Endodermal cell (in vitro differentiated cells): ENCODE measurements at regions not wholly inside any gene's neighbourhood (a gene's known extent, or its start where the extent isn't known, plus 50 kb on each side); places are given as distances from the start of the nearest gene placed in this dataset.
"Not testable (repeated sequence)": the region's sequence is repeated elsewhere in the genome, so short reads cannot be mapped to it uniquely, and the experiment has no call there.

Experiments used
- DNase-seq: peaks from one replicate; pipeline ENCODE4 v3.0.0-alpha.2; 2017
- H3K27ac ChIP-seq: 2 replicates; pipeline ENCODE4 v1.5.1; 2013; ENCODE audit warnings: mild to moderate bottlenecking, low read depth, low read length, moderate library complexity
- H3K27me3 ChIP-seq: 2 replicates; pipeline ENCODE4 v1.6.1; 2013; ENCODE audit warnings: mild to moderate bottlenecking, low read length, moderate library complexity; ENCODE audit not compliant: insufficient read depth, control insufficient read depth, poor library complexity, severe bottlenecking
- H3K36me3 ChIP-seq: 2 replicates; pipeline ENCODE4 v1.7.0; 2013; ENCODE audit warnings: mild to moderate bottlenecking, low read length, moderate library complexity; ENCODE audit not compliant: control insufficient read depth, insufficient read depth
- H3K4me1 ChIP-seq: one replicate; pipeline ENCODE4 v1.7.0; 2013; ENCODE audit warnings: low read length; ENCODE audit not compliant: control insufficient read depth, insufficient read depth
- H3K4me3 ChIP-seq: 2 replicates; pipeline ENCODE4 v1.5.1; 2013; ENCODE audit warnings: mild to moderate bottlenecking, low read length, moderate library complexity
- H3K9ac ChIP-seq: 2 replicates; pipeline ENCODE4 v1.6.1; 2013; ENCODE audit warnings: mild to moderate bottlenecking, low read length, moderate library complexity; ENCODE audit not compliant: poor library complexity, severe bottlenecking; ENCODE audit errors: extremely low read depth
- H3K9me3 ChIP-seq: 2 replicates; pipeline ENCODE4 v1.6.1; 2013; ENCODE audit warnings: mild to moderate bottlenecking, low read length, moderate library complexity; ENCODE audit not compliant: control insufficient read depth
- H3K27ac Mint-ChIP-seq: 2 replicates; pipeline ENCODE4 v1.8.0; 2020; ENCODE audit warnings: mixed read lengths
- H3K27me3 Mint-ChIP-seq: 2 replicates; pipeline ENCODE4 v1.8.0; 2021; ENCODE audit warnings: mild to moderate bottlenecking, mixed read lengths; ENCODE audit not compliant: insufficient read depth
- H3K36me3 Mint-ChIP-seq: 2 replicates; pipeline ENCODE4 v1.8.0; 2020; ENCODE audit warnings: low read depth, mixed read lengths
- H3K4me1 Mint-ChIP-seq: 2 replicates; pipeline ENCODE4 v1.8.0; 2020; ENCODE audit warnings: mixed read lengths
- H3K4me3 Mint-ChIP-seq: 2 replicates; pipeline ENCODE4 v1.8.0; 2020; ENCODE audit warnings: mild to moderate bottlenecking, moderate library complexity, mixed read lengths
- H3K9me3 Mint-ChIP-seq: 2 replicates; pipeline ENCODE4 v1.8.0; 2020; ENCODE audit warnings: mild to moderate bottlenecking, mixed read lengths
- CTCF ChIP-seq: fragments of 200-600 bp; sonication (generic); conservative IDR thresholded peaks from 2 replicates; pipeline ENCODE4 v1.5.0; 2021; ENCODE audit warnings: antibody characterized with exemption, mild to moderate bottlenecking
- WGBS, 2 experiments: methylation state at CpG; one replicate each; pipeline versions ENCODE4 v1.1.5 to v1.1.7; 2013; ENCODE audit warnings: missing lambda C conversion rate in 2 of 2, mixed read lengths in 1 of 2; ENCODE audit not compliant: insufficient coverage in 1 of 2, insufficient read length in 1 of 2; 5-methylcytosine and 5-hydroxymethylcytosine counted together

GRCh38 chrX:63282828-63283227, 68.3 kb downstream of the SPIN4 start:
- Histone ChIP-seq H3K9me3 (no peaks in the 10 kb centered on the region), H3K27me3 (no peaks in the 10 kb centered on the region), H3K4me1 (no peaks in the 10 kb centered on the region), H3K27ac (no peak overlapping the region), H3K9ac (no peak overlapping the region), H3K36me3 (no peaks in the 10 kb centered on the region), H3K4me3 (no peak overlapping the region)
- TF ChIP-seq CTCF = no peak
- Mint-ChIP-seq H3K27ac (no peak overlapping the region), H3K4me1 (no peaks in the 10 kb centered on the region), H3K4me3 (no peak overlapping the region), H3K36me3 (no peaks in the 10 kb centered on the region), H3K27me3 (no peaks in the 10 kb centered on the region), H3K9me3 (peaks cover 32% of the 10 kb centered on the region)
- no peak for DNase-seq

GRCh38 chrX:63282077-63282476, 69.1 kb downstream of the SPIN4 start:
- no peak for DNase-seq

GRCh38 chrX:63281465-63281864, 69.7 kb downstream of the SPIN4 start:
- Mint-ChIP-seq H3K27me3 (no peaks in the 10 kb centered on the region), H3K4me3 (no peak overlapping the region), H3K27ac (no peak overlapping the region), H3K4me1 (no peaks in the 10 kb centered on the region), H3K36me3 (no peaks in the 10 kb centered on the region), H3K9me3 (peaks cover 29% of the 10 kb centered on the region)
- Histone ChIP-seq H3K9ac (no peak overlapping the region), H3K9me3 (no peaks in the 10 kb centered on the region), H3K4me1 (no peaks in the 10 kb centered on the region), H3K36me3 (no peaks in the 10 kb centered on the region), H3K27ac (no peak overlapping the region), H3K27me3 (no peaks in the 10 kb centered on the region), H3K4me3 (no peak overlapping the region)
- WGBS, 2 experiments = 93 to 100% methylated on average over 2 to 6 of the region's 6 CpGs
- no peak for TF ChIP-seq CTCF
- no peak for DNase-seq

More at GRCh38 chrX:63282077-63282476, 69.1 kb downstream of the SPIN4 start:
- H3K9me3 ChIP-seq = no peaks in the 10 kb centered on the region
- no peaks in the 10 kb centered on the region for H3K36me3 ChIP-seq
- Mint-ChIP-seq H3K27me3 (no peaks in the 10 kb centered on the region), H3K36me3 (no peaks in the 10 kb centered on the region), H3K4me1 (no peaks in the 10 kb centered on the region), H3K9me3 (peaks cover 30% of the 10 kb centered on the region), H3K27ac (no peak overlapping the region), H3K4me3 (no peak overlapping the region)
- TF ChIP-seq CTCF = no peak
- H3K27ac ChIP-seq = no peak overlapping the region
- no peak overlapping the region for H3K9ac ChIP-seq
- H3K4me3 ChIP-seq = no peak overlapping the region
- no peaks in the 10 kb centered on the region for H3K4me1 ChIP-seq
- 100% methylated on average over 1 of the region's 2 CpGs; no CpG with 5 or more reads in 1 of the 2 experiments for WGBS, 2 experiments
- H3K27me3 ChIP-seq = no peaks in the 10 kb centered on the region

- H3K4me3 ChIP-seq, H3K27me3 Mint-ChIP-seq, DNase-seq, H3K36me3 ChIP-seq, H3K36me3 Mint-ChIP-seq, H3K9ac ChIP-seq, H3K4me3 Mint-ChIP-seq, H3K27ac ChIP-seq, H3K4me1 ChIP-seq, H3K9me3 ChIP-seq, H3K27me3 ChIP-seq, H3K27ac Mint-ChIP-seq, H3K4me1 Mint-ChIP-seq: not testable (repeated sequence)
- peaks cover 33% of the 10 kb centered on the region for H3K9me3 Mint-ChIP-seq
- 92 to 100% methylated on average over 1 to 2 of the region's 3 CpGs for WGBS, 2 experiments
These were observed 73.7 kb downstream of the SPIN4 start for GRCh38 chrX:63277394-63277793.
